Activated naive CD4-positive, alpha-beta T cell treated with anti-CD3 and anti-CD28 coated beads for 36 hours (primary cell): ENCODE measurements at regions not wholly inside any gene's neighbourhood (a gene's known extent, or its start where the extent isn't known, plus 50 kb on each side); places are given as distances from the start of the nearest gene placed in this dataset.
"Not testable (repeated sequence)": the region's sequence is repeated elsewhere in the genome, so short reads cannot be mapped to it uniquely, and the experiment has no call there.

ENCODE experiments used
- CTCF ChIA-PET: fragments of 350-600 bp; sonication (Branson Sonifier 250); formaldehyde crosslinking; loops from one replicate; lab custom pipeline; 2021; ENCODE audit warnings: antibody characterized with exemption; lab: Charles Lee
- DNase-seq: peaks from one replicate; pipeline ENCODE4 v3.0.0-alpha.2; 2020
- H3K27ac Mint-ChIP-seq: one replicate; pipeline ENCODE4 v1.8.0; 2021; ENCODE audit warnings: mild to moderate bottlenecking, mixed read lengths
- H3K27me3 Mint-ChIP-seq: one replicate; pipeline ENCODE4 v1.8.0; 2021; ENCODE audit warnings: low read depth, mixed read lengths
- H3K36me3 Mint-ChIP-seq: one replicate; pipeline ENCODE4 v1.8.0; 2021; ENCODE audit warnings: low read depth, mixed read lengths
- H3K4me1 Mint-ChIP-seq: one replicate; pipeline ENCODE4 v1.8.0; 2021; ENCODE audit warnings: low read depth, mixed read lengths
- H3K4me3 Mint-ChIP-seq: one replicate; pipeline ENCODE4 v1.8.0; 2021; ENCODE audit warnings: mild to moderate bottlenecking, moderate library complexity, mixed read lengths
- H3K9me3 Mint-ChIP-seq: one replicate; pipeline ENCODE4 v1.8.0; 2021; ENCODE audit warnings: mixed read lengths
- intact Hi-C: fragments of 100-400 bp; cut with micrococcal nuclease; formaldehyde crosslinking; loops from one replicate; pipeline ENCODE4 v1.15.1; 2023

- Mint-ChIP-seq H3K4me1 (no peaks in the 10 kb centered on the region), H3K4me3 (no peak overlapping the region), H3K27me3 (peaks cover 5% of the 10 kb centered on the region), H3K27ac (no peak overlapping the region), H3K9me3 (no peaks in the 10 kb centered on the region), H3K36me3 (no peaks in the 10 kb centered on the region)
- DNase-seq, result no peak
- intact Hi-C loops, result no loop called here
- CTCF ChIA-PET, result interaction anchor here (1.0 to 1.1 kb wide), 2 partner anchors 66 to 104 kb away, joined by 3 to 4 read pairs; no protein-coding TSS in a partner anchor
Observed at GRCh38 chr6:3535033-3535775, 78.4 kb upstream of the SLC22A23 start.

GRCh38 chr6:3534599-3534998 lies 77.7 kb upstream of the SLC22A23 start:
- Mint-ChIP-seq H3K4me1 (no peaks in the 10 kb centered on the region), H3K36me3 (no peaks in the 10 kb centered on the region), H3K4me3 (no peak overlapping the region), H3K27ac (no peak overlapping the region), H3K9me3 (no peaks in the 10 kb centered on the region), H3K27me3 (peaks cover 4% of the 10 kb centered on the region)
- CTCF ChIA-PET, result interaction anchor here (1.1 kb wide), 1 partner anchor 65 kb away, joined by 4 read pairs; no protein-coding TSS in a partner anchor
- intact Hi-C loops, result no loop called here
- DNase-seq, result no peak

GRCh38 chr6:3533981-3534380 lies 77.1 kb upstream of the SLC22A23 start:
- H3K4me3 Mint-ChIP-seq, result no peak overlapping the region
- no peaks in the 10 kb centered on the region for H3K9me3 Mint-ChIP-seq
- H3K27me3 Mint-ChIP-seq, result peaks cover 3% of the 10 kb centered on the region
- H3K36me3 Mint-ChIP-seq, result no peaks in the 10 kb centered on the region
- H3K4me1 Mint-ChIP-seq, result no peaks in the 10 kb centered on the region
- intact Hi-C loops, result no loop called here
- no peak for DNase-seq
- no peak overlapping the region for H3K27ac Mint-ChIP-seq
- CTCF ChIA-PET, result interaction anchor here (1.1 kb wide), 1 partner anchor 64 kb away, joined by 4 read pairs; no protein-coding TSS in a partner anchor

GRCh38 chr6:3532296-3532916 lies 75.6 kb upstream of the SLC22A23 start:
- CTCF ChIA-PET, result no interaction called here
- H3K27me3 Mint-ChIP-seq, result no peaks in the 10 kb centered on the region
- intact Hi-C loops, result no loop called here
- H3K4me3 Mint-ChIP-seq, result no peak overlapping the region
- H3K9me3 Mint-ChIP-seq, result no peaks in the 10 kb centered on the region
- H3K4me1 Mint-ChIP-seq, result no peaks in the 10 kb centered on the region
- no peaks in the 10 kb centered on the region for H3K36me3 Mint-ChIP-seq
- H3K27ac Mint-ChIP-seq, result no peak overlapping the region
- DNase-seq, result no peak

- Mint-ChIP-seq H3K4me1 (no peaks in the 10 kb centered on the region), H3K4me3 (no peak overlapping the region)
Observed at GRCh38 chr6:3531481-3531880, 74.6 kb upstream of the SLC22A23 start.

GRCh38 chr6:3530515-3530914 lies 73.7 kb upstream of the SLC22A23 start:
- Mint-ChIP-seq H3K27me3 (no peaks in the 10 kb centered on the region), H3K36me3 (no peaks in the 10 kb centered on the region), H3K9me3 (no peaks in the 10 kb centered on the region), H3K4me3 (no peak overlapping the region), H3K27ac (no peak overlapping the region), H3K4me1 (no peaks in the 10 kb centered on the region)
- intact Hi-C loops, result no loop called here
- no peak for DNase-seq
- CTCF ChIA-PET, result no interaction called here

More at GRCh38 chr6:3531481-3531880, 74.6 kb upstream of the SLC22A23 start:
- Mint-ChIP-seq H3K9me3 (no peaks in the 10 kb centered on the region), H3K27ac (no peak overlapping the region), H3K36me3 (no peaks in the 10 kb centered on the region), H3K27me3 (no peaks in the 10 kb centered on the region)
- CTCF ChIA-PET, result no interaction called here
- DNase-seq, result no peak
- intact Hi-C loops, result no loop called here

- H3K4me3 Mint-ChIP-seq, result no peak overlapping the region
- no peaks in the 10 kb centered on the region for H3K36me3 Mint-ChIP-seq
- H3K9me3 Mint-ChIP-seq, result no peaks in the 10 kb centered on the region
- CTCF ChIA-PET, result no interaction called here
- H3K27me3 Mint-ChIP-seq, result no peaks in the 10 kb centered on the region
- H3K4me1 Mint-ChIP-seq, result no peaks in the 10 kb centered on the region
- H3K27ac Mint-ChIP-seq, result no peak overlapping the region
- intact Hi-C loops, result no loop called here
- DNase-seq, result no peak
Observed at GRCh38 chr6:3529721-3530120, 72.9 kb upstream of the SLC22A23 start.

GRCh38 chr6:3529232-3529631 lies 72.4 kb upstream of the SLC22A23 start:
- no peaks in the 10 kb centered on the region for H3K27me3 Mint-ChIP-seq
- H3K36me3 Mint-ChIP-seq, result no peaks in the 10 kb centered on the region
- no peaks in the 10 kb centered on the region for H3K4me1 Mint-ChIP-seq
- H3K9me3 Mint-ChIP-seq, result no peaks in the 10 kb centered on the region
- no peak overlapping the region for H3K4me3 Mint-ChIP-seq
- DNase-seq, result no peak
- H3K27ac Mint-ChIP-seq, result no peak overlapping the region
- intact Hi-C loops, result no loop called here
- CTCF ChIA-PET, result no interaction called here

- intact Hi-C loops, DNase-seq, H3K27ac Mint-ChIP-seq, H3K27me3 Mint-ChIP-seq, H3K36me3 Mint-ChIP-seq, H3K4me1 Mint-ChIP-seq, H3K4me3 Mint-ChIP-seq, CTCF ChIA-PET, H3K9me3 Mint-ChIP-seq: not testable (repeated sequence)
Observed at GRCh38 chr6:3528081-3528671, 71.3 kb upstream of the SLC22A23 start.

- CTCF ChIA-PET, result interaction anchor here (1.1 kb wide), 1 partner anchor 451 kb away, joined by 3 read pairs; no protein-coding TSS in a partner anchor
- no peak overlapping the region for H3K4me3 Mint-ChIP-seq
- H3K36me3 Mint-ChIP-seq, result no peaks in the 10 kb centered on the region
- H3K27ac Mint-ChIP-seq, result no peak overlapping the region
- H3K27me3 Mint-ChIP-seq, result no peaks in the 10 kb centered on the region
- no peaks in the 10 kb centered on the region for H3K4me1 Mint-ChIP-seq
- DNase-seq, result no peak
- H3K9me3 Mint-ChIP-seq, result no peaks in the 10 kb centered on the region
- intact Hi-C loops, result no loop called here
Observed at GRCh38 chr6:3527651-3527977, 70.8 kb upstream of the SLC22A23 start.

GRCh38 chr6:3526962-3527650 lies 70.3 kb upstream of the SLC22A23 start:
- Mint-ChIP-seq H3K4me1 (no peaks in the 10 kb centered on the region), H3K9me3 (no peaks in the 10 kb centered on the region), H3K36me3 (no peaks in the 10 kb centered on the region), H3K27me3 (no peaks in the 10 kb centered on the region), H3K27ac (no peak overlapping the region), H3K4me3 (no peak overlapping the region)
- intact Hi-C loops, result no loop called here
- CTCF ChIA-PET, result interaction anchor here (1.1 kb wide), 1 partner anchor 452 kb away, joined by 3 read pairs; no protein-coding TSS in a partner anchor
- no peak for DNase-seq

- Mint-ChIP-seq H3K27me3 (peaks cover 2% of the 10 kb centered on the region), H3K27ac (no peak overlapping the region), H3K9me3 (no peaks in the 10 kb centered on the region), H3K36me3 (no peaks in the 10 kb centered on the region), H3K4me3 (no peak overlapping the region), H3K4me1 (no peaks in the 10 kb centered on the region)
- no peak for DNase-seq
- CTCF ChIA-PET, result no interaction called here
- intact Hi-C loops, result no loop called here
Observed at GRCh38 chr6:3525915-3526314, 69.1 kb upstream of the SLC22A23 start.
